NCI-H748 treated with DMSO at 0.1 percent for 48 hours (cell line): ENCODE measurements at regions not wholly inside any gene's neighbourhood (a gene's known extent, or its start where the extent isn't known, plus 50 kb on each side); places are given as distances from the start of the nearest gene placed in this dataset.

Experiments used
- DNase-seq: peaks from one replicate; lab custom pipeline; 2025; lab: John Stamatoyannopoulos, UW

DNA sequence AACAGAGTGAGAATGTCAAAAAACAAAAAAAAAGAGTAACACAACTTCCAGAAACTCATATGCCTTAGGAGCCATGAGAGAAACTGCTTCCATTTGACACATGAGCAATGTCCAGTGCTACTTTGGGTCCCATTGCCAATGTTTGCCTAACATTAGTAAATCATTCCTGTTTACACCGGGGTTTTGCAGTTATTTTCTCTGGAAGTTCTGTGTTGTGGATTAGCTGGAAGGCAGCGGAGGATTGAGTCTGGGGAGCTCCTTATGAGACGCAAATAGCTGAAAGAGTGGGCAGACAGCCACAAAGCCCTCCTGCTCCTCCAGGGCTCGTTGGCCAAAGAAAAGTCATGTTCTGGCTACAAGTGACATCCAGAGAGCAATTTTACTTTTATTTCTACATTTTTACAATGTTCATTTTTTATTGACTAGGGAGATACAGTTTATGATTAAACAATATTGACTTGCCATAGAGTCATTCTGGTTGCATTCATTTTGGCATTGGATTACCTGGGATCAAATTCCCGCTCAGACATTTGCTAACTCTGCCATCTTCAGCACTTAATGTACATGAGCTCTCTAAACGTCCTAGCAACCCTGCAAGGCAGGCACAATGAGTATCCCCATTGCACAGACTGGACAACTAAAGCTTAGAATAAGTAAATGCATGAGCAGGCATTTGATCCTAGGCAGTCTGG is 66.4 kb upstream of the GALNT2 start:
- no peak for DNase-seq

DNA sequence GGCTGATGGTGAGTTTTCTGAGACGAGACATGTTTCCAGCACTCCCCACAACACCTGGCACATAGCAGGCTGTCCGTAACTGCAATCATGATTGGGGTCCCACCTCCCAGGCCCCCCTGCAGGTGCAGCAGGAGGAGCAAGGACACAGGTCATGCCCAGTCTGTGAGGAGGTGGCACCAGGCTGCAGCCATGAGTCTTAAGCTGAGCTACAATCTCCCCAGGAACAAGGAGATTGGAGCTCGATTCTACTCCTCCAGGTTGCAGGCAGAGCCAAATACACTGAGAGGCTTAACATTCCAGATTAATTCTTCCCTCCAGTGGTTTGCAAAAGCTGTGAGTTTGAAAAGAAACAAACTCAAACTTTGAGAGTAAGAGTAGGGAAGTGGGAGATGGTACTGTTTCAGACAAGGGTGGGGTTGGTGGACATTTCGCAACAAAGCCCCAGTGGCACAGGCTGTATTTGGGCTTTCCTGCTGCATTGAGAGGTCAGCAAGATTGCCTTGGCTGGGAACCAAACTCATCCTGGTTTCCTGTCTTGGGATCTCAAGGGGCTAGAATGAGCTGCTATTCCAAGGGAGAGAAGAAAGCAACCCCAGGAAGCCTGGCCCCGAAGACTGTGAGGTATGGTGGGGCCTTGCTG is 64.8 kb upstream of the GALNT2 start:
- no peak for DNase-seq

- DNase-seq, result no peak
Observed at GRCh38 chr1:230003409-230003808, 63.6 kb upstream of the GALNT2 start.

- no peak for DNase-seq
Observed at GRCh38 chr1:230005040-230005439, 62.0 kb upstream of the GALNT2 start.

- DNase-seq, result no peak
Observed at GRCh38 chr1:230008721-230009120, 58.3 kb upstream of the GALNT2 start.

DNA sequence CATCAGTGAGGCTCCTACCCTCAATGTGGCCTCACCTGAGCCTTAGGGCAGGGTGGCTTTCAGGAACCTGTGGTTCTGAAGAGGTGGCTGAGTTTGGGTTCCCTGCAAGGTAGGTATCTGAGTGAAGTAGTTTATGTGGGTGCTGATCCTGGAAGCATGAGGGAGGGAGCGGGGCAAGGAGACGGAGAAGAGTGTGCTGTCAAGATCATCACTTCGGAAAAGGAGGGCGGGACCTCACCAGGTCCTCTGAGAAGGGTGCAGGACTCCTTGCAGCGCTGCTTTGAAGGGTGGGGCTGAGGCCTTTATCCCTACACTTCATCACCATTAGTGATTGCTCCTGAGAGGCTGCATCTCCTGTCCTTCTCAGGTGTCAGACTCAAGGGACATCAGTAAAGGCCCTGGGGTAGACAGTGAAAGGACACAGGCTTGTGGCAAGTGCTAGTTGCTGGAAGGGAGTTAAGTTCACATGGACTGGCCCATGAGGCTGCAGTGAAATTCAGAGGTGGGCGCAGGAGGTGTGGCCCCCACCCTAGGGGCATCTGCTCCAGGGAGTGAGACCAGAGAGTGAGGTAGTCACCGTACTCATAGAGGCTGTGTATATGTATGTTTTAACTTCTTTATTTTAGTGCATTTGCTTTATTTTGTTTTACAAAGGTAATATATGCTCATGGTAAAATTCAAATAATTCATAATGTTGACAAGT is 57.3 kb upstream of the GALNT2 start:
- DNase-seq, result no peak

GRCh38 chr1:230010603-230011332 is 56.3 kb upstream of the GALNT2 start:
- no peak for DNase-seq

DNA sequence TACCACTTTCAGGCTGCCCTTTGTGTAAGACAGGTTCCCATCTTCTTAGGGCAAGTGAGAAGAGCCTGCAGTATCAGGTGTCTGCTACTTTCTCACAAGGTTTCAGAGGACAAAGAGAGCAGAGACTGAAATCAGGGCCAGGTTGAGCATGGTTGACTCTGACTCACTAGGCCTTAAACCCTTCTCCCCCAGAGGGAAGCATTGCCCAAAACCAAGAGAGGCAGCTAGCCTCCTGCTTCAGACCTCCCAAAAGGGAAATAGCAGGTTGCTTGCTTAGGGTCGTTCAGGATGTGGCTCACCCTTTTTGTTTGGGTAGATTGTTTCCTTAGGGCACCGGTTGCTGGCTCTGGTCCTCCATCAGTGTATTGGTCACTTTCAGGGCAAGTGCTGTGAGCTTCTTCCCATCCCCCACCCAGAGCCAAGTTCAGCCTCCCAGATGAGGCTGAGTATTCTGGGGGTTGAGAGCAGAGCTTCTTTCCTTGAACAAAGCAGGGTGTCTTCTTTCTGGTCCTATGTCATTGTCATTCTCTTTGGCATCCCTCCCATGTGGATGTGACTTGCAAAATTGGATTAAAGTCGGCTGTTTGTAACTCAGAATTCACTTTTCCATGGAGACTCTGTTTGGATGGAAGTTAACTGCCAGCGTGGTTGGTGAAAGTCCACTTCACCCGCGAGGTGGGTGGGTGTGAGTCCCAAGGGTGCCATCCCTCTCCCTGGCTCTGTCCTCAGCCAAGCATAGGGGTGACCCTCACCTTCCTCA is 55.5 kb upstream of the GALNT2 start:
- DNase-seq, result no peak

GRCh38 chr1:230012093-230012393 is 55.0 kb upstream of the GALNT2 start:
- DNase-seq, result no peak

DNA sequence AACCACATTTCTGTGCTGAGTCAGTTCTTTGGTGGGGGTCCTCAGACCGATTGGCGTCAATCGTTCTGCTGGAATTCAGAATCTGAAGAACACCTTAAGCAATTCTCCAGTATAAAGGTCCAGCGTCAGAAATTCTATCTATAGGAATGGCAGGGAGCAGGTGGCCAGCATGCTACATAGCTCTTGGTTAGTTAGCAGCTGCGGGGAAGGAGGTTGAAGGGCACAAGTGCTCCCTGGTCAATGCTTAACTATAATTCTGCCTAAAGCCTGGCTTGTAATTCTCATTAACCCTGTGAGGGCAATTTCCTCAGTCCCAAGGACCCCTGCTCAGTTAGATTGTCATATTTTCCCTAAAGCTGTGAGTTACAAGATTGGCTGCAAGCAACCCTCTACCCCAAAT is 54.3 kb upstream of the GALNT2 start:
- DNase-seq, result no peak

GRCh38 chr1:230016159-230016558 is 50.9 kb upstream of the GALNT2 start:
- DNase-seq, result no peak
